Activated CD4-positive, CD25-positive, alpha-beta regulatory T cell treated with anti-CD3 and anti-CD28 coated beads, Interleukin-2, amount 50 U/mL, for 16 hours (primary cell): ENCODE measurements at regions not wholly inside any gene's neighbourhood (a gene's known extent, or its start where the extent isn't known, plus 50 kb on each side); places are given as distances from the start of the nearest gene placed in this dataset.
"Not testable (repeated sequence)": the region's sequence is repeated elsewhere in the genome, so short reads cannot be mapped to it uniquely, and the experiment has no call there.

Experiments
- DNase-seq: peaks from one replicate; pipeline ENCODE4 v3.0.0-alpha.2; 2020; ENCODE audit warnings: low read depth, low spot score

GRCh38 chr4:82077471-82077995 lies 296.3 kb downstream of the HNRNPD start:
- DNase-seq = not testable (repeated sequence)

- no peak for DNase-seq
Observed at GRCh38 chr4:82076809-82077208, 297.0 kb downstream of the HNRNPD start.

GRCh38 chr4:82076359-82076758 lies 297.4 kb downstream of the HNRNPD start:
- no peak for DNase-seq

- DNase-seq = no peak
Observed at GRCh38 chr4:82071951-82072350, 301.8 kb downstream of the HNRNPD start.

- no peak for DNase-seq
Observed at GRCh38 chr4:82069883-82070638, 303.7 kb downstream of the HNRNPD start.

GRCh38 chr4:82063017-82063416 lies 310.8 kb downstream of the HNRNPD start:
- no peak for DNase-seq

- no peak for DNase-seq
Observed at GRCh38 chr4:82057990-82058544, 315.7 kb downstream of the HNRNPD start.

- DNase-seq = no peak
Observed at GRCh38 chr4:82055156-82055555, 318.6 kb downstream of the HNRNPD start.

- no peak for DNase-seq
Observed at GRCh38 chr4:82053396-82053795, 320.4 kb downstream of the HNRNPD start.

- no peak for DNase-seq
Observed at GRCh38 chr4:82050796-82051195, 323.0 kb downstream of the HNRNPD start.

GRCh38 chr4:82049294-82049693 lies 324.5 kb downstream of the HNRNPD start:
- DNase-seq = no peak

GRCh38 chr4:82047731-82048130 lies 326.1 kb downstream of the HNRNPD start:
- no peak for DNase-seq

- DNase-seq = no peak
Observed at GRCh38 chr4:82046796-82047195, 327.0 kb downstream of the HNRNPD start.

- no peak for DNase-seq
Observed at GRCh38 chr4:82045267-82045666, 328.5 kb downstream of the HNRNPD start.

- no peak for DNase-seq
Observed at GRCh38 chr4:82044141-82044993, 329.4 kb downstream of the HNRNPD start.

- DNase-seq = no peak
Observed at GRCh38 chr4:82043809-82044137, 330.0 kb downstream of the HNRNPD start.

GRCh38 chr4:82043081-82043808 lies 330.5 kb downstream of the HNRNPD start:
- no peak for DNase-seq

- no peak for DNase-seq
Observed at GRCh38 chr4:82042042-82042441, 331.7 kb downstream of the HNRNPD start.

- DNase-seq = no peak
Observed at GRCh38 chr4:82038936-82039335, 334.9 kb downstream of the HNRNPD start.

GRCh38 chr4:82036181-82036580 lies 337.6 kb downstream of the HNRNPD start:
- DNase-seq = no peak

- no peak for DNase-seq
Observed at GRCh38 chr4:82034878-82035277, 338.9 kb downstream of the HNRNPD start.

- DNase-seq = no peak
Observed at GRCh38 chr4:82033862-82034261, 339.9 kb downstream of the HNRNPD start.
